H1 (cell line): ENCODE measurements at regions not wholly inside any gene's neighbourhood (a gene's known extent, or its start where the extent isn't known, plus 50 kb on each side); places are given as distances from the start of the nearest gene placed in this dataset.

Experiments used
- CTCF ChIA-PET: fragments of 300-600 bp; sonication (Branson Sonifier 250); formaldehyde crosslinking; loops from one replicate; lab custom pipeline; 2021; ENCODE audit not compliant: partially characterized antibody; lab: Charles Lee
- POLR2A ChIA-PET: fragments of 300-600 bp; sonication (Branson Sonifier 250); formaldehyde crosslinking; loops from one replicate; lab custom pipeline; 2021; ENCODE audit warnings: inconsistent platforms; ENCODE audit not compliant: partially characterized antibody; lab: Charles Lee
- DNase-seq, 2 experiments: peaks; one replicate each; pipeline versions ENCODE4 v3.0.0 to v3.0.0-alpha.2; 2010 to 2022; ENCODE audit warnings: low spot score in 2 of 2, low read depth in 1 of 2, mixed read lengths in 1 of 2
- FAIRE-seq: peaks from 2 replicates; lab custom pipeline; 2011; peaks lifted over from hg19 to GRCh38; lab: Jason Lieb, UNC
- H2AFZ ChIP-seq: 2 replicates; pipeline ENCODE4 v1.8.1; 2012; ENCODE audit warnings: low read length, inconsistent platforms
- H2AK5ac ChIP-seq: 2 replicates; pipeline ENCODE4 v1.6.1; 2013; ENCODE audit warnings: low read depth, low read length
- H2BK120ac ChIP-seq: replicated peaks from 2 replicates; pipeline ENCODE3; 2013; ENCODE audit warnings: low read depth, low read length, inconsistent platforms
- H2BK12ac ChIP-seq: 2 replicates; pipeline ENCODE4 v1.6.1; 2013; ENCODE audit warnings: low read depth, low read length
- H2BK15ac ChIP-seq: 2 replicates; pipeline ENCODE4 v1.6.1; 2013; ENCODE audit warnings: low read length
- H2BK20ac ChIP-seq: 2 replicates; pipeline ENCODE4 v1.6.1; 2013; ENCODE audit warnings: low read length
- H2BK5ac ChIP-seq: 2 replicates; pipeline ENCODE4 v1.6.1; 2013; ENCODE audit warnings: low read depth, low read length
- H3K14ac ChIP-seq: 2 replicates; pipeline ENCODE4 v1.6.1; 2013; ENCODE audit warnings: inconsistent platforms; ENCODE audit not compliant: insufficient read length
- H3K18ac ChIP-seq: 2 replicates; pipeline ENCODE4 v1.6.1; 2013; ENCODE audit warnings: low read length; ENCODE audit errors: extremely low read depth
- H3K23ac ChIP-seq: 2 replicates; pipeline ENCODE4 v1.6.1; 2013; ENCODE audit warnings: inconsistent platforms; ENCODE audit not compliant: insufficient read length
- H3K23me2 ChIP-seq: 2 replicates; pipeline ENCODE4 v1.6.1; 2013; ENCODE audit warnings: low read depth, low read length
- H3K27ac ChIP-seq: 2 replicates; pipeline ENCODE4 v1.6.1; 2011; ENCODE audit warnings: low read depth, low read length, inconsistent platforms
- H3K27me3 ChIP-seq, 4 experiments: replicated peaks in 1 of 4; 1 replicate in 1 of 4; 2 replicates in 3 of 4; pipeline versions ENCODE4 v1.6.1 to v1.8.1; 2011 to 2013; ENCODE audit warnings: low read length in 3 of 4, mild to moderate bottlenecking in 3 of 4, inconsistent platforms in 2 of 4, mixed read lengths in 2 of 4, moderate library complexity in 1 of 4; ENCODE audit not compliant: control insufficient read depth in 3 of 4, insufficient read depth in 3 of 4; ENCODE audit errors: extremely low read depth in 1 of 4
- H3K36me3 ChIP-seq, 4 experiments: 2 replicates each; pipeline versions ENCODE4 v1.6.1 to v1.8.1; 2011 to 2013; ENCODE audit warnings: mild to moderate bottlenecking in 4 of 4, low read length in 3 of 4, moderate library complexity in 2 of 4, control low read depth in 1 of 4, inconsistent platforms in 1 of 4; ENCODE audit not compliant: insufficient read depth in 4 of 4, control insufficient read depth in 2 of 4
- H3K4ac ChIP-seq: replicated peaks from 2 replicates; pipeline ENCODE3; 2013; ENCODE audit warnings: low read length, low read depth, mixed read lengths, inconsistent platforms; ENCODE audit not compliant: insufficient read length
- H3K4me1 ChIP-seq, 4 experiments: replicated peaks in 1 of 4; 1 replicate in 1 of 4; 2 replicates in 3 of 4; pipeline versions ENCODE4 v1.6.1 to v1.8.1; 2011 to 2013; ENCODE audit warnings: low read length in 3 of 4, inconsistent platforms in 2 of 4, mixed read lengths in 1 of 4; ENCODE audit not compliant: insufficient read depth in 4 of 4, control insufficient read depth in 3 of 4
- H3K4me2 ChIP-seq, 2 experiments: 2 replicates each; pipeline versions ENCODE4 v1.6.1 to v1.8.1; 2011 to 2013; ENCODE audit warnings: low read depth in 2 of 2, low read length in 2 of 2, control low read depth in 1 of 2, inconsistent platforms in 1 of 2, mild to moderate bottlenecking in 1 of 2; ENCODE audit not compliant: insufficient read depth in 1 of 2
- H3K4me3 ChIP-seq, 4 experiments: fragments of 200-600, 300-600 bp in 1 of 4; sonication (generic), shearing (Covaris generic), sonication (Bioruptor Twin) in 1 of 4; 2 replicates each; pipeline versions ENCODE4 v1.5.1 to v1.8.1; 2011 to 2016; ENCODE audit warnings: low read length in 4 of 4, low read depth in 3 of 4, control low read depth in 2 of 4, inconsistent platforms in 2 of 4, mild to moderate bottlenecking in 2 of 4, mixed read lengths in 1 of 4, moderate library complexity in 1 of 4; ENCODE audit not compliant: insufficient read depth in 2 of 4; ENCODE audit errors: extremely low read depth in 1 of 4
- H3K56ac ChIP-seq: replicated peaks from 2 replicates; pipeline ENCODE3; 2013; ENCODE audit warnings: low read depth, mild to moderate bottlenecking, mixed read lengths, low read length, inconsistent platforms; ENCODE audit not compliant: insufficient read length
- H3K79me1 ChIP-seq: 2 replicates; pipeline ENCODE4 v1.6.1; 2013; ENCODE audit warnings: low read depth, low read length, control low read depth
- H3K79me2 ChIP-seq, 2 experiments: 2 replicates each; pipeline versions ENCODE4 v1.6.1 to v1.8.1; 2012 to 2013; ENCODE audit warnings: low read length in 2 of 2, mild to moderate bottlenecking in 2 of 2, inconsistent platforms in 1 of 2; ENCODE audit not compliant: insufficient read depth in 2 of 2, control insufficient read depth in 1 of 2
- H3K9ac ChIP-seq, 4 experiments: replicated peaks in 1 of 4; 1 replicate in 1 of 4; 2 replicates in 3 of 4; pipeline versions ENCODE4 v1.6.1 to v1.8.1; 2011 to 2013; ENCODE audit warnings: low read depth in 3 of 4, low read length in 3 of 4, control low read depth in 2 of 4, mild to moderate bottlenecking in 2 of 4, moderate library complexity in 2 of 4, inconsistent platforms in 1 of 4; ENCODE audit errors: extremely low read depth in 1 of 4
- H3K9me3 ChIP-seq, 2 experiments: 2 replicates each; pipeline versions ENCODE4 v1.6.1 to v1.8.1; 2012 to 2013; ENCODE audit warnings: mild to moderate bottlenecking in 2 of 2, moderate library complexity in 2 of 2, control low read depth in 1 of 2, inconsistent platforms in 1 of 2, low read depth in 1 of 2, low read length in 1 of 2, mixed read lengths in 1 of 2; ENCODE audit not compliant: insufficient read depth in 2 of 2
- H4K20me1 ChIP-seq, 2 experiments: replicated peaks in 1 of 2; 2 replicates each; pipeline versions ENCODE3 to v1.8.1; 2011 to 2013; ENCODE audit warnings: inconsistent platforms in 2 of 2, low read length in 2 of 2, mild to moderate bottlenecking in 1 of 2; ENCODE audit not compliant: insufficient read depth in 2 of 2, control insufficient read depth in 1 of 2
- H4K5ac ChIP-seq: 2 replicates; pipeline ENCODE4 v1.6.1; 2013; ENCODE audit warnings: low read length, low read depth, mixed read lengths, inconsistent platforms; ENCODE audit not compliant: insufficient read length
- H4K8ac ChIP-seq: 2 replicates; pipeline ENCODE4 v1.8.0; 2013; ENCODE audit warnings: mild to moderate bottlenecking, moderate library complexity, low read length, inconsistent platforms; ENCODE audit not compliant: insufficient read depth; ENCODE audit errors: extremely low read depth
- H4K91ac ChIP-seq: replicated peaks from 2 replicates; pipeline ENCODE3; 2013; ENCODE audit warnings: low read length, mixed read lengths, inconsistent platforms; ENCODE audit not compliant: insufficient read length
- CBX5 ChIP-seq: fragments of 300-800, 300-1000 bp; sonication (generic); IDR thresholded peaks from 2 replicates; pipeline ENCODE4 v1.7.1; 2016; ENCODE audit warnings: antibody characterized with exemption, low read length, low read depth
- EP300 ChIP-seq, 2 experiments: IDR thresholded peaks; 1 replicate in 1 of 2; 2 replicates in 1 of 2; pipeline ENCODE4 v1.6.1; 2011 to 2012; ENCODE audit warnings: low read depth in 2 of 2, low read length in 2 of 2, mild to moderate bottlenecking in 2 of 2, borderline replicate concordance in 1 of 2, inconsistent platforms in 1 of 2, moderate library complexity in 1 of 2
- POLR2A ChIP-seq, 2 experiments: IDR thresholded peaks; 1 replicate in 1 of 2; 2 replicates in 1 of 2; pipeline ENCODE4 v1.6.1; 2011; ENCODE audit warnings: low read depth in 2 of 2, low read length in 2 of 2, mild to moderate bottlenecking in 2 of 2; ENCODE audit errors: control extremely low read depth in 1 of 2
- TEAD4 ChIP-seq: IDR thresholded peaks from 2 replicates; pipeline ENCODE4 v1.6.1; 2012; ENCODE audit warnings: low read depth, low read length, inconsistent platforms, mixed read lengths
- WGBS, 2 experiments: shearing (Covaris generic) in 1 of 2; methylation state at CpG; one replicate each; pipeline versions ENCODE4 v1.1.6 to v1.1.7; 2013 to 2015; ENCODE audit warnings: low lambda C conversion rate in 2 of 2, mixed read lengths in 2 of 2, inconsistent platforms in 1 of 2, low coverage in 1 of 2, missing lambda C conversion rate in 1 of 2; ENCODE audit not compliant: insufficient replicate concordance in 2 of 2, insufficient coverage in 1 of 2, insufficient read length in 1 of 2; ENCODE audit errors: extremely low coverage in 1 of 2, missing lambda C conversion rate in 1 of 2; 5-methylcytosine and 5-hydroxymethylcytosine counted together

DNA sequence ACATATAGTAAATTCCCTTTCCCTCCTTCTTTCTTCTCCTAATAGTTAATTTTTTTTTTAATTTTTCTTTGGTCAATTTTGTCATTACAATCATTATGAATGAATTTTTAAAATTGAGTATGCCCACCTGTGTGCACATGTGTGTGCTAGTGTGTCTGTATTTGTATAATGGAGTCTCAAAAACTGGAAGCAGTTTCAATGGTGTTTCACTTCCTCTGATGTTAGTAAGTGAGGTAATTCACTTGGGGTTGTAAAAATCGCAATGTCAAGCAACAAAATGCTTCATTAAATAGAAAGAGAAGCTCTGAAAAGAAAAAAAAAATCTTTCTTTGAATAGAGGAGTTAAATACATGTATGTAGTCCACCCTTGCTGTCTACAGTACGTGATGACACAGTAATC, 1467.6 kb upstream of the NUDT12 start:
- 92% methylated on average over 2 of the region's 2 CpGs; no CpG with 5 or more reads in 1 of the 2 experiments for WGBS, 2 experiments
- H3K27ac ChIP-seq, result no peak overlapping the region

More for the DNA sequence above, 1467.6 kb upstream of the NUDT12 start:
- Histone ChIP-seq H2BK20ac (no peak overlapping the region), H3K36me3 (no peaks in the 10 kb centered on the region), H3K79me2 (no peaks in the 10 kb centered on the region), H3K23me2 (no peaks in the 10 kb centered on the region), H2BK15ac (no peak overlapping the region), H3K4me3 (no peak overlapping the region), H3K4me2 (no peak overlapping the region), H2AFZ (no peak overlapping the region), H3K18ac (no peak overlapping the region), H3K4me1 (no peaks in the 10 kb centered on the region), H3K23ac (no peak overlapping the region), H4K8ac (no peak overlapping the region), H4K5ac (no peak overlapping the region), H3K79me1 (no peaks in the 10 kb centered on the region), H2BK5ac (no peak overlapping the region), H3K27me3 (no peaks in the 10 kb centered on the region), H3K4ac (no peak overlapping the region), H2AK5ac (no peak overlapping the region), H3K56ac (no peak overlapping the region), H4K91ac (no peak overlapping the region), H2BK12ac (no peak overlapping the region), H3K9me3 (no peaks in the 10 kb centered on the region), H3K9ac (no peak overlapping the region), H3K14ac (no peak overlapping the region), H4K20me1 (no peaks in the 10 kb centered on the region), H2BK120ac (no peak overlapping the region)
- DNase-seq (no peak), FAIRE-seq (no peak)
- ChIA-PET POLR2A (no interaction called here), CTCF (no interaction called here)
- TF ChIP-seq CBX5 (no peak), EP300 (IDR thresholded peaks at IDR 0.05; ENCODE audit: borderline replicate concordance in 1 of 2, low read depth in 2 of 2, low read length in 2 of 2) (no peak), TEAD4 (no peak), POLR2A (IDR thresholded peaks at IDR 0.05; ENCODE audit: control extremely low read depth in 1 of 2, low read depth in 2 of 2, low read length in 2 of 2) (no peak)
